HG03039 (cell line): ENCODE measurements at regions not wholly inside any gene's neighbourhood (a gene's known extent, or its start where the extent isn't known, plus 50 kb on each side); places are given as distances from the start of the nearest gene placed in this dataset.
"Not testable (repeated sequence)": the region's sequence is repeated elsewhere in the genome, so short reads cannot be mapped to it uniquely, and the experiment has no call there.

Experiments used
- ATAC-seq: cut with Tn5 transposase; IDR thresholded peaks from one replicate; pipeline ENCODE4 v1.9.1; 2021; ENCODE audit warnings: mild to moderate bottlenecking, moderate library complexity; ENCODE audit not compliant: unreplicated experiment

- ATAC-seq: no peak
Measured at GRCh38 chr9:71514344-71514975, 253.9 kb downstream of the CEMIP2 start.

GRCh38 chr9:71509054-71509453 is 259.3 kb downstream of the CEMIP2 start:
- no peak for ATAC-seq

- not testable (repeated sequence) for ATAC-seq
Measured at GRCh38 chr9:71508141-71508540, 260.2 kb downstream of the CEMIP2 start.

- no peak for ATAC-seq
Measured at GRCh38 chr9:71506821-71507220, 261.5 kb downstream of the CEMIP2 start.

DNA sequence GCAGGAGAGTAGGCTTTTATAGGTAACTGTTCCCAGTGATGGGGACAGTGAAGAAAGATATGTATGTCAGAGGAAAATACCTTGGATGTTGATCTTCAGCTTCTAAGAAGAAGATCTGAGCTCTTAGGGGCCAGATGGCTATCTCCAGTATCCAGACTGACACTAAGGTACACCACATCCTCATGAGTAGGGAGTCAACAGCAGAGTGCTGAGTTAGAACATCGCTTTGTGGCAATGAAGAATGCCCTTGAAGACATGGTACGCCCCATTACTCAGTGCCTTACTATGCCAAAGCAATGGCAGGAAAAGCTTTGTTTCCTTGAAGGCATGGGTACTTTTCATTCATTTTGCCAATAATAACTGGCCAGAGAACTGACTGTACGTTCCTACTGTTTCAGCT is 263.7 kb downstream of the CEMIP2 start:
- ATAC-seq: no peak

DNA sequence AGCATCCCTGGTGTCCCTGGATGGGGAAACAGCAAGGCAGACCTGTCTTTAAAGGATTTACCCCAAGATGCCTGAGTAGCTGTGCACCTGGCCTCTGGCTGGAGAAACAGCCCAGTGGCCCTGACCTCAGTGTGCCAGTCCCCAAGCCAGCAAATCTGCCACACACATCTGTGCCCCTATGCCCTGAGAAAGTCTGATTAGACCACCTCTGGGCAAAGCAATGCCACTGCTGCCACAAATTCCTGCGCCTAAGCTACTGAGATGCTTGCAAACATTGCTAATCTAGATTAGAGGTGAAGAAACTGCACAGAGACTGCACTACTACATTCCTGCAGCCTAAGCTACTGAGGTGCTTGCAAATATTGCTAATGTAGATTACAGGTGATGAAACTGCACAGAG is 269.6 kb downstream of the CEMIP2 start:
- ATAC-seq: no peak

DNA sequence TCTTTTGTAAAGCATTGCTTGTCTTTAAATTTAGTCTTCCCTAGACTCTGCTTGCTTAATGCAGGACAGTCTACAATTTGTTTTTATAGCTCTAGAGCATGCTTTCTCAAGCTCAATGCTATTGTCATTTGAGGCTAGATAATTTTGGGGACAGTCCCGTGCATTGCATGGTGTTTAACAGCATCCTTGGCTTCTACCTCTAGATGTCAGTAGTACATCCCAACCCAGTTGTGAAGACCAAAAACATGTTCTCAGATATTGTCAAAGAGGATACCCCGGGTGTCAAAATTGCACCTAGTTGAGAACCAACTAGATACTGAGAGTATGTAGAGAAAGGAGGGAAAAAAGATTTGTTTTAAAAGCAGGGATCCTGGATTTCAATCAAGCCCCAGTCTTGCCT is 277.5 kb downstream of the CEMIP2 start:
- no peak for ATAC-seq

DNA sequence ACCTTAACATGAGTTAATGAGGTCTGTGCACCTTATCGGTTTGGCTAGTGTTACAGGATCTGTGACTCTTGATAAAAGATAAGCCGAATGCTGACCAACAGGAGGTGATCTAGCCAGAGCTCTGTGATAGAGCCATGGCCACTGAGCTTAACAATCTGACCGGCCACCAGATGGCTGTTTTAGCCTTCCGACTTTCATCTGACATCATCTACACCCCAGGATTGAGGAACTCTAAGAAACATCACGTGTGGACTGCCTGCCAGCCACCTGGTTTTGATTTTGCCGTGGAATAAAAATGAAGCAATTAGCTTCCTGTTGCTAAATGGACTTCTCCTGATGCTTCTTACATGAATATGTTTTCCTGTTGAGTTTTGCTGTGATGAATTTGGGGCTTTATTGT is 281.3 kb downstream of the CEMIP2 start:
- no peak for ATAC-seq

DNA sequence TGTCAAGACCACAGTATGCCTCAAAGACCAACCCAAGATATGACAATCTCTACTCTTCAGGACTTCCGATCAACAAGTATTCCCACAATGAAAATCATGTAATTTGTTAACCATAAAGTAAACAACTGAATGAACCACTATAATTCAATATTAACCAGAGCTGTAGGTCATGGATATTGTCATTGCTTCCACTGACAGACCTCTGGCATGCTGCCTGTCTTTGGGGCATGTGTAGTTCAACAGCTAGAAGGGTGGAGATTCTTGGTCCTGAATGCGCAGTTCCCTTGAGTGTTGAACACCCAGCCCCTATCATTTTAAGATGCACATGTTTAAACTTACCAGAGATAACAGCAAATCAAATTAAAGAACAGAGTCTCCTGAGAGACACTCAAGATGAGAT is 283.0 kb downstream of the CEMIP2 start:
- ATAC-seq: no peak

DNA sequence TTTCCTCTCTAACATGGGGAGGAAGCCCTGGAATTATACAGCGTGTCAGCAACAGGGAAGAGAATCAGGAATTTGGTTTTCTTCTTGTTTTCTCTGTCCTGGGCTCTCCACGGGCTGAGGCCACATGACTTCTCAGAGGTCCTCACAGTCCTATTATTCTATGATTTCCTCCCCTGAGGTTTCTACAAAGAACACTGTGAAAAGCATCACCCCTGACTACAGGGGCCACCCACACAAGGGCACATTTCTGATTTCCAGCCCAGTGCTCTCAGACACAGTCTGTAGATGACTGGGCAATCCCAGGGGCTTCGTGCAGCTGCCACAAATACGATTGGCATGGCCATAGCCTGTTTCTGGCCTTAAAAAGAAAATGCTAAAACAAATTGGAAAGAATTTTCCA is 284.9 kb downstream of the CEMIP2 start:
- no peak for ATAC-seq

GRCh38 chr9:71479621-71480020 is 288.7 kb downstream of the CEMIP2 start:
- no peak for ATAC-seq

GRCh38 chr9:71472400-71472799 is 295.9 kb downstream of the CEMIP2 start:
- ATAC-seq: no peak

DNA sequence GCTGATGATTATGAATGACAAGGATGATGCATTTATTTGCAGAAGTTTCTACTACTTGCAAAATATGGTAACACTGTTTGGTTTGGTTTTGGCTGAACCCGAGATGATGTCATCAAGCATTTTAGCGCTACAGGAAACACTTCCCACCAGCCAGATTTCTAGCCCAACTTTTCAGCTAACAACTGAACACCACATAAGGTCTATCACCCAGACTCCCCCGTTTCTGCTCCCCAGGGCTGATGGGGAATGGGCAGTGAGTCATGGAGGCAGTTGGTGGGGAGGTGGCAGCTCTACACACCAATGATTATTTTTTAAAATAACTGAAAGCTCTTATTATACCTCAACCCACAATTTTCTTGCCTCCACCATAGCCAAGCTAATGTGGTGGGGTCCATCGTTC is 302.9 kb downstream of the CEMIP2 start:
- ATAC-seq: no peak

- no peak for ATAC-seq
Measured at GRCh38 chr9:71459082-71459481, 309.2 kb downstream of the CEMIP2 start.

GRCh38 chr9:71446473-71447411 is 321.6 kb downstream of the CEMIP2 start:
- ATAC-seq: peak; percentile 75

DNA sequence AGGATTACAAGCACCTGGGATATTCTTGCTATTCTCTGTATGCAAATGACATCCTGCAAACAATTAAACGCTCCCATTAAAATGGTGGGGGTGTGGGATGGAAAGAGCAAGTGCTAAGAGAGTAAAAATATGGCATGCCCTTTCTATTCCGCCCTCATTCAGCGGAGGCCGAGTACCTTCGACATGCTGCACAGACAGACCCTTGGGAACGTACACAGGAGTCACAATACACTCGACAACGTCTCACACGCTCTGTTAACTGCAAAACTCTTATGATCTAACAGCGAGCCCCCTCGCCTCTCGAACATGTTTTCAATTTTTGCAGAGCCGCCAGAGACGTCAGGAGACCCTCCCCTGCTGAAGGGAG is 322.2 kb downstream of the CEMIP2 start:
- ATAC-seq: no peak

DNA sequence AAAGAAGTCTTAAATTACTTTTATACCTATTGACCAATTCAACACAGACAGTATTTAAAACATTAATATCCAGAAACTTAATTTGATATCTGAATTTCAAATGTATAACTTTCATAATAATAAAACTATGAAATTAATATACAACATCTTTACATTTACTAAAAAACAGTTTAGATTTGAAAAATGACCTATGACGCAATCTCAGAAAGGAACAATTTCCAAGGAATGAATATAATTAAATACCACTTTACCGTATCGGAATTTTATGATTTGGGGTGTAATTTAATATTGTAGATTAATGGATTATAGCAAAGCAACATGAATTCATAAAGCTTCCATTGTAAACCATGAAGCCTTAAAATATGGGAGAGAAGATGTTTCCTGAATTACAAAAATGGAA is 321.5 kb upstream of the TRPM3 start:
- ATAC-seq: no peak

DNA sequence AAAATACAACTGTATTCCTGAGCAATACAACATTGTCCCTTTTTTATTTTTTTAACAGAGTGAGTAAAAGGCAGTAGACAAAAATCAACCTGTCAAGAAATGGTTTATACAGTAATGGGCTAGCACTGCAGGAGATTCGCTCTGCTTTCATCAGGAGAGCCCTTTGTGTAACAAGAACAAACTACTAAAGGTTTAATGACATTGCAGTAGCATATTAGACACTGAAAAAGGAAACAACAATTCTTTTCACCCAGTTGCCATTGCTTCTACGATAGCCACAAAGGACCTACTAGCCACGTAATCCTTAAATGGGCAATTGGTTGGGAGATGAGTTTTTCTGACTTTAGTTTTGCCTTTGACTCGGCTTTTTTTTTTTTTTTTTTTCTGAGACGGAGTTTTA is 319.8 kb upstream of the TRPM3 start:
- ATAC-seq: no peak

DNA sequence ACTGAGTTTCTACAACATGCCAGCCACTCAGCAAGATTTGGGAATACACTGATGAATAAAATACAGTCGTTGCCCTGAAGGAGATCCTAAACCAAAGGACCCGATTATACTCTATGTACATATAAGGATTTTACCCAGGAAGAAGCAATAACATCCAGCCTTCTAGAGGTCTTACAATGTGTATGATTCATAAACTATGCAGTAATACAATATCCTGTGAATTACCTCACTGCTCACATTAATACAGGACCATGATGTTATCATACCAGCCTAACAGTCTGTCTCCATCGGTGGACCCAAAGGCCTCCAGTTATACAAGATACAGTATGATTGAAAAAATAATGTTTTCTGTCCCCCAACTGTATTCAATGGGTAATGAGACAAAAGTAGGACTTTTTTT is 310.5 kb upstream of the TRPM3 start:
- no peak for ATAC-seq

DNA sequence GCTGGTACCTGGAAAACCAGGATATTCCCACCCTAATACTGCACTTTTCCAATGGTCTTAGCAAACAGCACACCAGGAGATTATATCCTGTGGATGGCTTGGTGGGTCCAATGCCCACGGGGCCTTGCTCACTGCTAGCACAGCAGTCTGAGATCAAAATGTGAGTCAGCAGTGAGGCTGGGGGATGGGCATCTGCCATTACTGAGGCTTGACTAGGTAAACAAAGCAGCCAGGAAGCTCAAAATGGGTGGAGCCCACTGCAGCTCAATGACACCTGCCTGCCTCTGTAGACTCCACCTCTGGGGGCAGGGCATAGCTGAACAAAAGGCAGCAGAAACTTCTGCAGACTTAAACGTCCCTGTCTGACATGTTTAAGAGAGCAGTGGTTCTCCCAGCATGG is 285.9 kb upstream of the TRPM3 start:
- not testable (repeated sequence) for ATAC-seq

- ATAC-seq: no peak
Measured at GRCh38 chr9:71403106-71403505, 281.7 kb upstream of the TRPM3 start.

- no peak for ATAC-seq
Measured at GRCh38 chr9:71393005-71393404, 271.6 kb upstream of the TRPM3 start.
